ENCODE measurements at regions not wholly inside any gene's neighbourhood (a gene's known extent, or its start where the extent isn't known, plus 50 kb on each side); places are given as distances from the start of the nearest gene placed in this dataset.

DNA sequence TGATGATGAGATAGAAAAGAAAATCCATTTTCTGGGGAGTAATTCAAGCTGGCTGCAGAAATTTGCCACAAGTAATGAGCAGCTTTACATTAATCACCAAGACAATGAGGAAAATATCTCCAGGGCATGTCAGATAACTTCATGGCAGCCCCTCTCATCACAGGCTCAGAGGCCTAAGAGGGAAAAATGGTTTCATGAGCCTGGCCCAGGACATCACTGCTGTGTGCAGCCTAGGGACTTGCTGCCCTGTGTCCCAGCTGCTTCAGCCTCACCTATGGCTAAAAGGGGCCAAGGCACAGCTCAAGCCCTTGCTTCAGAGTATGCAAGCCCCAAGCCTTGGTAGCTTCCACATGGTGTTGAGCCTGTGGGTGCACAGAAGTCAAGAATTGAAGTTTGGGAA is 161.7 kb downstream of the OPA1 start:
- peaks cover 29% of the 10 kb centered on the region for H3K36me3 Mint-ChIP-seq
- H3K9me3 Mint-ChIP-seq: peaks cover 57% of the 10 kb centered on the region
- H3K4me1 Mint-ChIP-seq: peaks cover 4% of the 10 kb centered on the region
- TF ChIP-seq, protein P1, sequence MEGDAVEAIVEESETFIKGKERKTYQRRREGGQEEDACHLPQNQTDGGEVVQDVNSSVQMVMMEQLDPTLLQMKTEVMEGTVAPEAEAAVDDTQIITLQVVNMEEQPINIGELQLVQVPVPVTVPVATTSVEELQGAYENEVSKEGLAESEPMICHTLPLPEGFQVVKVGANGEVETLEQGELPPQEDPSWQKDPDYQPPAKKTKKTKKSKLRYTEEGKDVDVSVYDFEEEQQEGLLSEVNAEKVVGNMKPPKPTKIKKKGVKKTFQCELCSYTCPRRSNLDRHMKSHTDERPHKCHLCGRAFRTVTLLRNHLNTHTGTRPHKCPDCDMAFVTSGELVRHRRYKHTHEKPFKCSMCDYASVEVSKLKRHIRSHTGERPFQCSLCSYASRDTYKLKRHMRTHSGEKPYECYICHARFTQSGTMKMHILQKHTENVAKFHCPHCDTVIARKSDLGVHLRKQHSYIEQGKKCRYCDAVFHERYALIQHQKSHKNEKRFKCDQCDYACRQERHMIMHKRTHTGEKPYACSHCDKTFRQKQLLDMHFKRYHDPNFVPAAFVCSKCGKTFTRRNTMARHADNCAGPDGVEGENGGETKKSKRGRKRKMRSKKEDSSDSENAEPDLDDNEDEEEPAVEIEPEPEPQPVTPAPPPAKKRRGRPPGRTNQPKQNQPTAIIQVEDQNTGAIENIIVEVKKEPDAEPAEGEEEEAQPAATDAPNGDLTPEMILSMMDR (IDR thresholded peaks at IDR 0.05; ENCODE audit: unreplicated experiment): no peak
- H3K27ac Mint-ChIP-seq: no peak overlapping the region
- no peaks in the 10 kb centered on the region for H3K27me3 Mint-ChIP-seq (ENCODE audit: low read depth)
- H3K4me3 Mint-ChIP-seq: no peak overlapping the region
- DNase-seq (ENCODE audit: low spot score in 2 of 2, unreplicated experiment in 2 of 2): no peak

DNA sequence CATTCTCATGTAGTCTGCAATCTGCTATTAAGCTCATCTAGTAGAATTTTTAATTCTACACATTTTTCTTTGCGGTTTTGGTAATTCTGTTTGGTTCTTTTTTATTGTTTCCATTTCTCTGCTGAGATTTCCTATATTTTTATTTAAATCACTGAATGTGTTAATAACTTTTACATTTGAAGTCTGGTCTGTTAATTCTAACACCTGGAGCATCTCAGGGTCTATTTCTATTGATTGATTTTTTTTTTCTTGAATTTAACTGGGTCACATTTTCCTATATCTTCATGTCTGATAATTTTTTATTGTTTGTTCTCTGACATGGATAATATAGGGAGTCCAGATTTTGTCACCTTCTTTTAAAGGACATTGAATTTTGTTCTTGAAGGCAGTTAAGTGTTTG is 163.5 kb downstream of the OPA1 start:
- TF ChIP-seq, protein P1 (IDR thresholded peaks at IDR 0.05; ENCODE audit: unreplicated experiment): no peak
- no peak overlapping the region for H3K27ac Mint-ChIP-seq
- no peaks in the 10 kb centered on the region for H3K27me3 Mint-ChIP-seq (ENCODE audit: low read depth)
- no peak for DNase-seq (ENCODE audit: low spot score in 2 of 2, unreplicated experiment in 2 of 2)
- no peak overlapping the region for H3K4me3 Mint-ChIP-seq
- H3K36me3 Mint-ChIP-seq: peaks cover 26% of the 10 kb centered on the region
- peaks cover 4% of the 10 kb centered on the region for H3K4me1 Mint-ChIP-seq
- H3K9me3 Mint-ChIP-seq: peaks cover 52% of the 10 kb centered on the region

DNA sequence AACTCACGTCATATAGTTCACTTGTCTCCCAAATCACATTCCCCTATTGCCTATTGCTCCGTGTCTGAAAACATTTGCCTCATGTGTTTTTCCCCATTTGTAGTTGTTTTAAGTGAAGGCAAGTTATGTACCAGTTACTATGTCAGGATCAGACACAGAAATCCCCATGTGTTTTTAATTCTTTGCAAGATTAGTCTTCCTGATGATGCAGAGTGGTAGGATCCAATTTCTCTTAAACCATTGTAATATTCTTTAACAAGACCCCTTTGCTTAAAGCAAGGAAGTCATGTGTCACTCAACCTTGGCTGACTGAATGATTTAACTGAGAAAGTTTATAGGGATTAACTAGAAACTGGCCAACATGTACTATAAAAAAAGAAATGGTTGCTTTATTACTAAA is 164.4 kb downstream of the OPA1 start:
- peaks cover 46% of the 10 kb centered on the region for H3K9me3 Mint-ChIP-seq
- TF ChIP-seq, protein P1 (IDR thresholded peaks at IDR 0.05; ENCODE audit: unreplicated experiment): no peak
- no peak for DNase-seq (ENCODE audit: low spot score in 2 of 2, unreplicated experiment in 2 of 2)
- no peaks in the 10 kb centered on the region for H3K27me3 Mint-ChIP-seq (ENCODE audit: low read depth)
- H3K4me1 Mint-ChIP-seq: no peaks in the 10 kb centered on the region
- no peak overlapping the region for H3K27ac Mint-ChIP-seq
- no peak overlapping the region for H3K4me3 Mint-ChIP-seq
- peaks cover 22% of the 10 kb centered on the region for H3K36me3 Mint-ChIP-seq

DNA sequence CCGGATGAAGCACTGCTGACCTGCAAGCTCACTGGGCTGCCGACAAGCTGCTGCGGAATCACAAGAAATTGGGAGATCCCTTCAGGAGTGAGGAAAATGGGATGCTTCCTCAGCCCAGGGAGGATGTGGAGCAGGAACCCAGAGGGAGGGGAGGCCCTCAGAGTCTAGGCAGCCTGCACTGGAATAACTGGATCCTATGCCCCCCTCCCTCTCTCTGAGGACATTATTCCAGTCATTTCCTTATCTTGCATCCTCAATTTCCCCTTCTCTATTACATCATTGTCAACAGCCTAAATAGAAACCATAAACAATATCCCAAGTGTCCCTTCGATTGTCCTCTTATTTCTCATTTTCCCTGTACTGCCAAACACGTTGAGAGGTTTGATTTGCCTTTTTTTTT is 169.0 kb downstream of the OPA1 start:
- DNase-seq (ENCODE audit: low spot score in 2 of 2, unreplicated experiment in 2 of 2): no peak
- H3K4me3 Mint-ChIP-seq: no peak overlapping the region
- no peak overlapping the region for H3K27ac Mint-ChIP-seq
- peaks cover 3% of the 10 kb centered on the region for H3K4me1 Mint-ChIP-seq
- peaks cover 7% of the 10 kb centered on the region for H3K36me3 Mint-ChIP-seq
- TF ChIP-seq, protein P1 (IDR thresholded peaks at IDR 0.05; ENCODE audit: unreplicated experiment): no peak
- no peaks in the 10 kb centered on the region for H3K27me3 Mint-ChIP-seq (ENCODE audit: low read depth)
- peaks cover 29% of the 10 kb centered on the region for H3K9me3 Mint-ChIP-seq

DNA sequence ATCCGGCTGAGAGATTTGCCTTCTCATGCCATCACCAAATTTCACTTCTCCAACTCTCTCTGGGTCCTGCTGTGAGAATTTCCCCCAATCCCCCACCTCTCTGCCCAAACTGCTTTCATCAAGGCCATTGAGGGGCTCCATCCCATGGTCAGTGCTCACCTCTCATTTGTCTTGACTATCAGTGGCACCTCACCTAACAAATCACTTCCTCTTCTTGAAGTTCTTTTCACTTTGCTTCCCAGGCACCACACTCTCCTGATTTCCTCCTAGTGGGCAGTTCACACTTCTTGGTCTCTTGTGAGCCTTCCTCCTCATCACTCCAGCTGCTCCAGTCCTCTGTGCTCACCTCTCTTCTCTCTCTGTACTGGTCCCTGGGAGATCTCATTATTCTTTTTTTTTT is 169.6 kb downstream of the OPA1 start:
- TF ChIP-seq, protein P1 (IDR thresholded peaks at IDR 0.05; ENCODE audit: unreplicated experiment): no peak
- H3K4me1 Mint-ChIP-seq: peaks cover 6% of the 10 kb centered on the region
- no peaks in the 10 kb centered on the region for H3K27me3 Mint-ChIP-seq (ENCODE audit: low read depth)
- peaks cover 2% of the 10 kb centered on the region for H3K36me3 Mint-ChIP-seq
- H3K4me3 Mint-ChIP-seq: no peak overlapping the region
- no peak overlapping the region for H3K27ac Mint-ChIP-seq
- H3K9me3 Mint-ChIP-seq: peaks cover 22% of the 10 kb centered on the region
- DNase-seq (ENCODE audit: low spot score in 2 of 2, unreplicated experiment in 2 of 2): no peak

DNA sequence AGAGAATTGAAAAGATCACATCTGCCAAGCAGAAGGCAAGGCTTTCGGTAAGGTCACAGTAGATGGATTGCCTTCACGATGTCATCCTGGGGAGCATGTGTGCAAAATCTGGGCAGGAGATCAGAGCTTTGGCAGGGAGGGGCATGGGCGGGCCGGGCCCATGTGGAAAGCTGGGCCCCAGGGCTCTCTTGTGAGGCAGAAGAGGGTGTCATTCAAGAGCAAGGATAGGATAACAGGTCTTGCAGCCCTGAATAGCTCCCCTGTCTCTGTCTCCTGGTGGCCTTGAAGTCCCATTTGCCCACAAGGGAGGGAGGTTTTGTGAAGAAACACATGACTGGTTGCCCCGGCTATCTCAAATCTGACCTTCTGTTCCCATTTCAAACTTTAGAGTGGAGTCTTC is 172.0 kb downstream of the OPA1 start:
- Mint-ChIP-seq H3K27me3 (ENCODE audit: low read depth) (no peaks in the 10 kb centered on the region), H3K27ac (no peak overlapping the region), H3K4me1 (peaks cover 10% of the 10 kb centered on the region), H3K9me3 (peaks cover 12% of the 10 kb centered on the region), H3K36me3 (no peaks in the 10 kb centered on the region), H3K4me3 (no peak overlapping the region)
- DNase-seq (ENCODE audit: low spot score in 2 of 2, unreplicated experiment in 2 of 2): no peak
- TF ChIP-seq, protein P1 (IDR thresholded peaks at IDR 0.05; ENCODE audit: unreplicated experiment): no peak
